ENCODE measurements at regions not wholly inside any gene's neighbourhood (a gene's known extent, or its start where the extent isn't known, plus 50 kb on each side); places are given as distances from the start of the nearest gene placed in this dataset.

GRCh38 chrX:9149501-9150245, 115.7 kb upstream of the FAM9B start:
- no peaks in the 10 kb centered on the region for H3K79me2 ChIP-seq (ENCODE audit: control insufficient read depth, insufficient read depth, low read length)
- no peaks in the 10 kb centered on the region for H3K4me1 ChIP-seq (ENCODE audit: control insufficient read depth, low read depth, low read length)
- no peaks in the 10 kb centered on the region for H3K79me1 ChIP-seq (ENCODE audit: low read length)
- no peak overlapping the region for H3K9ac ChIP-seq (ENCODE audit: low read length)
- H2AK5ac ChIP-seq (ENCODE audit: low read length), result no peak overlapping the region
- no peak overlapping the region for H2BK15ac ChIP-seq (replicated peaks; ENCODE audit: low read depth)
- H3K36me3 ChIP-seq (ENCODE audit: control insufficient read depth, insufficient read depth, low read length), result no peaks in the 10 kb centered on the region
- no peaks in the 10 kb centered on the region for H3K27me3 ChIP-seq (ENCODE audit: insufficient read depth, low read length, poor library complexity)
- no CpG with 5 or more reads among the region's 8 CpGs for WGBS (ENCODE audit: extremely low coverage, insufficient coverage, low lambda C conversion rate)
- no peak for DNase-seq
- H3K23ac ChIP-seq (ENCODE audit: low read length), result no peak overlapping the region
- H3K27ac ChIP-seq (ENCODE audit: low read depth, low read length), result peak overlapping the region; percentile 62
- no peak overlapping the region for H4K8ac ChIP-seq (ENCODE audit: low read depth, low read length)
- H3K4ac ChIP-seq (ENCODE audit: low read depth, low read length), result no peak overlapping the region
- H4K5ac ChIP-seq (ENCODE audit: low read length), result no peak overlapping the region
- no peak overlapping the region for H3K4me3 ChIP-seq (ENCODE audit: low read length)
- H3K18ac ChIP-seq (ENCODE audit: low read length), result peak overlapping the region; percentile 60
- no peak overlapping the region for H2BK5ac ChIP-seq (ENCODE audit: low read length)
- H3K4me2 ChIP-seq (ENCODE audit: low read length), result no peak overlapping the region
- no peak overlapping the region for H2BK120ac ChIP-seq (ENCODE audit: low read depth, low read length)
- no peak overlapping the region for H3K56ac ChIP-seq (ENCODE audit: low read length)

- Histone ChIP-seq H4K5ac (ENCODE audit: low read length) (no peak overlapping the region), H3K27me3 (ENCODE audit: insufficient read depth, low read length, poor library complexity) (no peaks in the 10 kb centered on the region), H3K18ac (ENCODE audit: low read length) (no peak overlapping the region), H3K36me3 (ENCODE audit: control insufficient read depth, insufficient read depth, low read length) (no peaks in the 10 kb centered on the region), H4K8ac (ENCODE audit: low read depth, low read length) (no peak overlapping the region), H2BK15ac (replicated peaks; ENCODE audit: low read depth) (no peak overlapping the region), H3K9ac (ENCODE audit: low read length) (no peak overlapping the region), H3K27ac (ENCODE audit: low read depth, low read length) (no peak overlapping the region), H3K23ac (ENCODE audit: low read length) (no peak overlapping the region), H2BK5ac (ENCODE audit: low read length) (no peak overlapping the region), H3K4me3 (ENCODE audit: low read length) (no peak overlapping the region), H3K4me1 (ENCODE audit: control insufficient read depth, low read depth, low read length) (no peaks in the 10 kb centered on the region), H3K79me1 (ENCODE audit: low read length) (no peaks in the 10 kb centered on the region), H2BK120ac (ENCODE audit: low read depth, low read length) (no peak overlapping the region), H3K56ac (ENCODE audit: low read length) (no peak overlapping the region), H3K4me2 (ENCODE audit: low read length) (no peak overlapping the region), H3K4ac (ENCODE audit: low read depth, low read length) (no peak overlapping the region), H3K79me2 (ENCODE audit: control insufficient read depth, insufficient read depth, low read length) (no peaks in the 10 kb centered on the region), H2AK5ac (ENCODE audit: low read length) (no peak overlapping the region)
- WGBS (ENCODE audit: extremely low coverage, insufficient coverage, low lambda C conversion rate), result no CpG with 5 or more reads among the region's 2 CpGs
- no peak for DNase-seq
These were observed 117.9 kb upstream of the FAM9B start for GRCh38 chrX:9151772-9152307.

GRCh38 chrX:9153300-9153699, 119.4 kb upstream of the FAM9B start:
- Histone ChIP-seq H3K4me2 (ENCODE audit: low read length) (no peak overlapping the region), H3K9ac (ENCODE audit: low read length) (no peak overlapping the region), H3K36me3 (ENCODE audit: control insufficient read depth, insufficient read depth, low read length) (no peaks in the 10 kb centered on the region), H3K56ac (ENCODE audit: low read length) (no peak overlapping the region), H3K4me1 (ENCODE audit: control insufficient read depth, low read depth, low read length) (no peaks in the 10 kb centered on the region), H2BK5ac (ENCODE audit: low read length) (no peak overlapping the region), H2AK5ac (ENCODE audit: low read length) (no peak overlapping the region), H4K8ac (ENCODE audit: low read depth, low read length) (no peak overlapping the region), H2BK15ac (replicated peaks; ENCODE audit: low read depth) (no peak overlapping the region), H3K79me2 (ENCODE audit: control insufficient read depth, insufficient read depth, low read length) (no peaks in the 10 kb centered on the region), H3K4ac (ENCODE audit: low read depth, low read length) (no peak overlapping the region), H3K79me1 (ENCODE audit: low read length) (no peaks in the 10 kb centered on the region), H3K27ac (ENCODE audit: low read depth, low read length) (no peak overlapping the region), H2BK120ac (ENCODE audit: low read depth, low read length) (no peak overlapping the region), H3K18ac (ENCODE audit: low read length) (no peak overlapping the region), H3K4me3 (ENCODE audit: low read length) (no peak overlapping the region), H3K23ac (ENCODE audit: low read length) (no peak overlapping the region), H3K27me3 (ENCODE audit: insufficient read depth, low read length, poor library complexity) (no peaks in the 10 kb centered on the region), H4K5ac (ENCODE audit: low read length) (no peak overlapping the region)
- DNase-seq, result no peak
- WGBS (ENCODE audit: extremely low coverage, insufficient coverage, low lambda C conversion rate), result no CpG with 5 or more reads among the region's 1 CpG

GRCh38 chrX:9158611-9159010, 124.7 kb upstream of the FAM9B start:
- Histone ChIP-seq H3K4me1 (ENCODE audit: control insufficient read depth, low read depth, low read length) (no peaks in the 10 kb centered on the region), H4K5ac (ENCODE audit: low read length) (no peak overlapping the region), H2BK5ac (ENCODE audit: low read length) (no peak overlapping the region), H3K27me3 (ENCODE audit: insufficient read depth, low read length, poor library complexity) (no peaks in the 10 kb centered on the region), H3K79me2 (ENCODE audit: control insufficient read depth, insufficient read depth, low read length) (no peaks in the 10 kb centered on the region), H3K23ac (ENCODE audit: low read length) (no peak overlapping the region), H2AK5ac (ENCODE audit: low read length) (no peak overlapping the region), H3K27ac (ENCODE audit: low read depth, low read length) (no peak overlapping the region), H3K4me3 (ENCODE audit: low read length) (no peak overlapping the region), H2BK120ac (ENCODE audit: low read depth, low read length) (no peak overlapping the region), H4K8ac (ENCODE audit: low read depth, low read length) (no peak overlapping the region), H3K4ac (ENCODE audit: low read depth, low read length) (no peak overlapping the region), H3K79me1 (ENCODE audit: low read length) (no peaks in the 10 kb centered on the region), H2BK15ac (replicated peaks; ENCODE audit: low read depth) (no peak overlapping the region), H3K4me2 (ENCODE audit: low read length) (no peak overlapping the region), H3K56ac (ENCODE audit: low read length) (no peak overlapping the region), H3K36me3 (ENCODE audit: control insufficient read depth, insufficient read depth, low read length) (no peaks in the 10 kb centered on the region), H3K9ac (ENCODE audit: low read length) (no peak overlapping the region), H3K18ac (ENCODE audit: low read length) (no peak overlapping the region)
- DNase-seq, result no peak
- WGBS (ENCODE audit: extremely low coverage, insufficient coverage, low lambda C conversion rate), result no CpG with 5 or more reads among the region's 7 CpGs

GRCh38 chrX:9160698-9161329, 126.9 kb upstream of the FAM9B start:
- Histone ChIP-seq H3K18ac (ENCODE audit: low read length) (no peak overlapping the region), H2AK5ac (ENCODE audit: low read length) (no peak overlapping the region), H4K5ac (ENCODE audit: low read length) (no peak overlapping the region), H3K4ac (ENCODE audit: low read depth, low read length) (no peak overlapping the region), H4K8ac (ENCODE audit: low read depth, low read length) (no peak overlapping the region), H3K9ac (ENCODE audit: low read length) (no peak overlapping the region), H3K4me3 (ENCODE audit: low read length) (no peak overlapping the region), H3K23ac (ENCODE audit: low read length) (no peak overlapping the region), H3K4me1 (ENCODE audit: control insufficient read depth, low read depth, low read length) (no peaks in the 10 kb centered on the region), H3K27ac (ENCODE audit: low read depth, low read length) (no peak overlapping the region), H2BK5ac (ENCODE audit: low read length) (no peak overlapping the region), H2BK15ac (replicated peaks; ENCODE audit: low read depth) (no peak overlapping the region), H3K79me1 (ENCODE audit: low read length) (no peaks in the 10 kb centered on the region), H3K36me3 (ENCODE audit: control insufficient read depth, insufficient read depth, low read length) (no peaks in the 10 kb centered on the region), H3K4me2 (ENCODE audit: low read length) (no peak overlapping the region), H3K56ac (ENCODE audit: low read length) (no peak overlapping the region), H2BK120ac (ENCODE audit: low read depth, low read length) (no peak overlapping the region), H3K79me2 (ENCODE audit: control insufficient read depth, insufficient read depth, low read length) (no peaks in the 10 kb centered on the region), H3K27me3 (ENCODE audit: insufficient read depth, low read length, poor library complexity) (no peaks in the 10 kb centered on the region)
- WGBS (ENCODE audit: extremely low coverage, insufficient coverage, low lambda C conversion rate), result no CpG with 5 or more reads among the region's 4 CpGs
- DNase-seq, result no peak

Measured in mesendoderm (in vitro differentiated cells).